ENCODE measurements at regions not wholly inside any gene's neighbourhood (a gene's known extent, or its start where the extent isn't known, plus 50 kb on each side); places are given as distances from the start of the nearest gene placed in this dataset.

GRCh38 chr2:225794652-225795400 lies 395.3 kb downstream of the NYAP2 start:
- 94% methylated on average over 2 of the region's 2 CpGs for WGBS, 2 donors
- peaks cover 0 to 4% (median 0%) of the 10 kb centered on the region in 5 donors for H3K4me1 ChIP-seq (ENCODE audit: control insufficient read depth in 5 of 5, insufficient read depth in 5 of 5, low read length in 5 of 5)
- TF ChIP-seq CTCF (IDR thresholded peaks at IDR 0.05; ENCODE audit: control extremely low read depth, extremely low read depth): no peak
- no peak overlapping the region for H3K27ac ChIP-seq (ENCODE audit: low read depth in 1 of 2, low read length in 1 of 2)
- no peaks in the 10 kb centered on the region for H3K36me3 ChIP-seq (ENCODE audit: control insufficient read depth in 4 of 4, insufficient read depth in 4 of 4, low read length in 4 of 4)
- no peaks in the 10 kb centered on the region for H3K9me3 ChIP-seq (ENCODE audit: control insufficient read depth in 4 of 4, insufficient read depth in 3 of 4, low read length in 3 of 4)
- H3K27me3 ChIP-seq (ENCODE audit: control insufficient read depth in 3 of 3, insufficient read depth in 3 of 3, low read length in 2 of 3): no peaks in the 10 kb centered on the region
- DNase-seq: no peak
- ATAC-seq (ENCODE audit: insufficient read depth, low FRiP score): no peak
- H3K4me3 ChIP-seq: no peak overlapping the region
- H3K9ac ChIP-seq (ENCODE audit: insufficient read depth in 1 of 2, low read length in 2 of 2): no peak overlapping the region

- no peak for DNase-seq
- Histone ChIP-seq H3K4me1 (ENCODE audit: control insufficient read depth in 5 of 5, insufficient read depth in 5 of 5, low read length in 5 of 5) (no peaks in the 10 kb centered on the region), H3K27me3 (ENCODE audit: control insufficient read depth in 3 of 3, insufficient read depth in 3 of 3, low read length in 2 of 3) (no peaks in the 10 kb centered on the region), H3K4me3 (no peak overlapping the region), H3K9me3 (ENCODE audit: control insufficient read depth in 4 of 4, insufficient read depth in 3 of 4, low read length in 3 of 4) (no peaks in the 10 kb centered on the region), H3K27ac (ENCODE audit: low read depth in 1 of 2, low read length in 1 of 2) (no peak overlapping the region), H3K36me3 (ENCODE audit: control insufficient read depth in 4 of 4, insufficient read depth in 4 of 4, low read length in 4 of 4) (no peaks in the 10 kb centered on the region), H3K9ac (ENCODE audit: insufficient read depth in 1 of 2, low read length in 2 of 2) (no peak overlapping the region)
- ATAC-seq (ENCODE audit: insufficient read depth, low FRiP score): no peak
- no peak for TF ChIP-seq CTCF (IDR thresholded peaks at IDR 0.05; ENCODE audit: control extremely low read depth, extremely low read depth)
- 58 to 61% methylated on average over 2 of the region's 2 CpGs for WGBS, 2 donors
Observed at GRCh38 chr2:225793736-225794550, 394.4 kb downstream of the NYAP2 start.

- 75 to 87% methylated on average over 5 of the region's 5 CpGs for WGBS, 2 donors
Observed at GRCh38 chr2:225788571-225789094, 389.1 kb downstream of the NYAP2 start.

More at GRCh38 chr2:225788571-225789094, 389.1 kb downstream of the NYAP2 start:
- DNase-seq (no peak), ATAC-seq (ENCODE audit: insufficient read depth, low FRiP score) (no peak)
- no peaks in the 10 kb centered on the region for H3K27me3 ChIP-seq (ENCODE audit: control insufficient read depth in 3 of 3, insufficient read depth in 3 of 3, low read length in 2 of 3)
- H3K4me1 ChIP-seq (ENCODE audit: control insufficient read depth in 5 of 5, insufficient read depth in 5 of 5, low read length in 5 of 5): no peaks in the 10 kb centered on the region
- no peaks in the 10 kb centered on the region for H3K36me3 ChIP-seq (ENCODE audit: control insufficient read depth in 4 of 4, insufficient read depth in 4 of 4, low read length in 4 of 4)
- TF ChIP-seq CTCF (IDR thresholded peaks at IDR 0.05; ENCODE audit: control extremely low read depth, extremely low read depth): no peak
- H3K9me3 ChIP-seq (ENCODE audit: control insufficient read depth in 4 of 4, insufficient read depth in 3 of 4, low read length in 3 of 4): no peaks in the 10 kb centered on the region
- no peak overlapping the region for H3K9ac ChIP-seq (ENCODE audit: insufficient read depth in 1 of 2, low read length in 2 of 2)
- no peak overlapping the region for H3K4me3 ChIP-seq
- H3K27ac ChIP-seq (ENCODE audit: low read depth in 1 of 2, low read length in 1 of 2): no peak overlapping the region

Measured in lung (tissue), 11 donors.